ENCODE measurements at regions not wholly inside any gene's neighbourhood (a gene's known extent, or its start where the extent isn't known, plus 50 kb on each side); places are given as distances from the start of the nearest gene placed in this dataset.
"Not testable (repeated sequence)": the region's sequence is repeated elsewhere in the genome, so short reads cannot be mapped to it uniquely, and the experiment has no call there.

DNA sequence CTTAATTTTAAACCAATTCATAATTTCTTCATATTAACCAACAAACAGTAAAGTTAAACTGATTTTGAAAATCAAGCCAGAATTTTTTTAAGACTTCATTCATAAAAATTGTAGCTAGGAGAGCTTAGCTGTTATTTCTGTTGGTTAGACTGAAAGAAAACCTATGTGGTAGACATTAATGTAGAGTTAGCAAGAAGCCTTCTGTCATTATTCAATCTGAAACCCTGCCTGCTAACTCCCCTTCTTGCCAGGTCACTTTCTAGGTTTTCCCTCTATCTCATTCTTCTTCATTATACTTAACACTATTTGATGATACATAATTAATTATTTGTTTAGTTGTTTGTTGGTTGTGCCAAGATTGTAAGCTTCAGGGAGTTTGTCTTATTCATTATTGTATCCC lies 304.3 kb upstream of the MEF2C start:
- H3K36me3 ChIP-seq, result no peaks in the 10 kb centered on the region
- TF ChIP-seq Cebpa-rat (IDR thresholded peaks at IDR 0.05), result no peak
- no peak overlapping the region for H3K9ac ChIP-seq
- no peak overlapping the region for H3K27ac ChIP-seq
- H3K27me3 ChIP-seq, result no peaks in the 10 kb centered on the region
- no peak overlapping the region for H3K4me3 ChIP-seq
- H3K4me2 ChIP-seq, result no peak overlapping the region
- no peaks in the 10 kb centered on the region for H4K20me1 ChIP-seq
- no peaks in the 10 kb centered on the region for H3K4me1 ChIP-seq
- no peaks in the 10 kb centered on the region for H3K9me3 ChIP-seq

DNA sequence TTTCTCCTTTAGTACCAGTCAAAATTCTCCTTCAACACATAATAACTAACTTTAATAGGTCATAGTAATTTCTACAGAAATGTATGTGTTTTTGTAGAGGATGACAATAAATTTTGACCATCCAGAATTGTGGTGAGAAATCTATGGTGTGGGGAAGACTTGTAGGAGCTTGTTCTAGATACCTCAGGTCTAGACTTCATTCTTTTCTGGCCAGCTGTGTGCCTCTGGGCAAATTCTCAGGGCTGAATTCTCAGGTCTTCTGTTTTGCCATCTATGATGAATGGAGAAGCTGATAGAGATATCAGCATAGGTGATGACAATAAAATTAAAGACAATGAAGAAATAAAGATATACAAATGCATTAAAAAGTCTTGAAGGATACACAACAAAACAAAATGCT lies 298.6 kb upstream of the MEF2C start:
- H3K36me3 ChIP-seq, result no peaks in the 10 kb centered on the region
- no peaks in the 10 kb centered on the region for H3K27me3 ChIP-seq
- no peak overlapping the region for H3K4me2 ChIP-seq
- no peaks in the 10 kb centered on the region for H3K4me1 ChIP-seq
- no peaks in the 10 kb centered on the region for H4K20me1 ChIP-seq
- no peak overlapping the region for H3K27ac ChIP-seq
- no peaks in the 10 kb centered on the region for H3K9me3 ChIP-seq
- H3K9ac ChIP-seq, result no peak overlapping the region
- H3K4me3 ChIP-seq, result no peak overlapping the region
- TF ChIP-seq Cebpa-rat (IDR thresholded peaks at IDR 0.05), result no peak

DNA sequence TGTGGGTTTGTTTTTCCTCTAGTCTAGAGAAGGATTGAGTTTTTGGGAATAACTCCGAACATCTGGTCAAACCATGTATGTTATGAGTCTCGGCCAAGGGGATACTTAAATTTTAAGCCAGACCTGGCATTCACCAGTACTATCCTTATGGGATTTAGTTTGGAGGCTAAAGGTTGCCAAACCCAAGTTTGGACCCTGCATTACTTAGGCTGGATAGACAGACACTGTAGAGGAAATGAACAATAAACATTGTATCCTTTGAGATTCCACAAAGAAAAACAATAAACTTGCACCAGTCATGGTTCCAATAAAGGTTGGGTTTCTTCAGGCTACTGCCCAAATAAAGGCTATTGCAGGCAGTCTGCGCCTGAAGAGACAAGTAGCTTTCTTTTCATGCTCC lies 296.7 kb upstream of the MEF2C start:
- H3K36me3 ChIP-seq, result no peaks in the 10 kb centered on the region

DNA sequence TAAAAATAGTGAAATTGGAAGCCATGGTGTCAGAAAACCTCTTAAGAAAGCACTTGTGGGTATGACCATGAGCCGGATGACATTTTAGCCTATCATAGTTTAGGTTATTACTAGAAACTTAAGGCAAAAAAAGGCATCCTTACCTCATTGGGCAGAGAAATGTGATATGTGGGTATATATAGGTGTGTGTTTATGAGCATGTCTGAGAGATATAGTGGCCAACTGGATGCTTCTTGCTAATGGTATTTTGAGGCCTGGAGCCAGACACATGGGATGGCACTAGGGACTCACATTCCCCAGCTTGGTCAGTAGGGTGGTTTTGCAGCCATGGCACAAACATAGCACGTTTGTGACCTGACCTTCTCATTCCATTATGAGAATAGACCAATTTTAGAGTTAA lies 295.6 kb upstream of the MEF2C start:
- H3K9ac ChIP-seq, result no peak overlapping the region
- no peaks in the 10 kb centered on the region for H3K4me1 ChIP-seq
- no peaks in the 10 kb centered on the region for H3K27me3 ChIP-seq
- no peak for TF ChIP-seq Cebpa-rat (IDR thresholded peaks at IDR 0.05)
- H3K4me2 ChIP-seq, result no peak overlapping the region
- no peak overlapping the region for H3K27ac ChIP-seq
- H3K4me3 ChIP-seq, result no peak overlapping the region
- H3K36me3 ChIP-seq, result no peaks in the 10 kb centered on the region
- no peaks in the 10 kb centered on the region for H3K9me3 ChIP-seq
- no peaks in the 10 kb centered on the region for H4K20me1 ChIP-seq

More for the DNA sequence above, 296.7 kb upstream of the MEF2C start:
- no peak overlapping the region for H3K9ac ChIP-seq
- no peak overlapping the region for H3K4me3 ChIP-seq
- TF ChIP-seq Cebpa-rat (IDR thresholded peaks at IDR 0.05), result no peak
- H3K4me2 ChIP-seq, result no peak overlapping the region
- no peaks in the 10 kb centered on the region for H4K20me1 ChIP-seq
- no peaks in the 10 kb centered on the region for H3K9me3 ChIP-seq
- no peaks in the 10 kb centered on the region for H3K27me3 ChIP-seq
- H3K27ac ChIP-seq, result no peak overlapping the region
- no peaks in the 10 kb centered on the region for H3K4me1 ChIP-seq

DNA sequence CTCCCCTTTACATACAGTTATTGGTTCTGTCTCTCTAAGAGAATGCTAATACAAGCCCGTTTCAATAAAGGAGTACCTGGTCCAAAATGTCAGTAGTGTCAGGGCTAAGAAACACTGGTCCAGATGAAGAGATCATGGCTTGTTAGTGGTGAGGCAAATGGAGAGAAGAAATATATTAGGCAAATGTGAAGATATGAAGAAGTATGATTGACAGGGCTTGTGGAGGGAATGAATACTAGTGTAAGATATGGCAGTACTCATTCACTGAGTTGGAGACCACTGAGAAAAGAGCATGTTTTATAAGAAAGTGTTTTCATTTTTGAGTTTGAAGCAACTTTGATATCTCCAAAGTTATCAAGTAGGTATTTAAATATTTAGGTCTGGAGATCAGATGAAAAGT lies 290.5 kb upstream of the MEF2C start:
- no peaks in the 10 kb centered on the region for H3K9me3 ChIP-seq

DNA sequence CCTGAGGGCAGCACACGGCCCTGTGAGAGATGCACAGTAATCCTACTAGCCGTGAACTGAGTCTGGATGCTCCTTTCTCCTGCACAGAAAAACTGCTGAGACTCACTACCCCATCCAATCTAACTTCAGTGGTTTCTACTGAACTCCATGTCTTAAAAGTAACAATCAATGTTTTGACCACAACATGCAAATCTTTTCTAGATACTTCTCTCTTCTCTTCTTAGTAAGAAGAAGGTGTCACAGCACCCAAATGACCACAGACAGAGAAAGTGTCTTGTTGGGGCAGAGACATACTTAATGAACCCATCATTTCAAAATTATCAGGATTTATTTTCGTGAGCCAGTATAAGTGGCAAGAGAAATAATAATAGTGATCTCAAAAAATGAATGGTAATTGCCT lies 285.8 kb upstream of the MEF2C start:
- Histone ChIP-seq H3K4me3 (no peak overlapping the region), H3K4me1 (no peaks in the 10 kb centered on the region), H3K27ac (no peak overlapping the region), H3K9me3 (peaks cover 3% of the 10 kb centered on the region; the same call in 1 of the 2 replicates), H4K20me1 (no peaks in the 10 kb centered on the region), H3K9ac (no peak overlapping the region), H3K27me3 (no peaks in the 10 kb centered on the region), H3K36me3 (no peaks in the 10 kb centered on the region), H3K4me2 (no peak overlapping the region)
- TF ChIP-seq Cebpa-rat (IDR thresholded peaks at IDR 0.05), result no peak

More for the DNA sequence above, 290.5 kb upstream of the MEF2C start:
- TF ChIP-seq Cebpa-rat (IDR thresholded peaks at IDR 0.05), result no peak
- H3K4me1 ChIP-seq, result no peaks in the 10 kb centered on the region
- H3K4me2 ChIP-seq, result no peak overlapping the region
- no peaks in the 10 kb centered on the region for H3K27me3 ChIP-seq
- H3K27ac ChIP-seq, result no peak overlapping the region
- no peaks in the 10 kb centered on the region for H4K20me1 ChIP-seq
- no peaks in the 10 kb centered on the region for H3K36me3 ChIP-seq
- no peak overlapping the region for H3K9ac ChIP-seq
- no peak overlapping the region for H3K4me3 ChIP-seq

DNA sequence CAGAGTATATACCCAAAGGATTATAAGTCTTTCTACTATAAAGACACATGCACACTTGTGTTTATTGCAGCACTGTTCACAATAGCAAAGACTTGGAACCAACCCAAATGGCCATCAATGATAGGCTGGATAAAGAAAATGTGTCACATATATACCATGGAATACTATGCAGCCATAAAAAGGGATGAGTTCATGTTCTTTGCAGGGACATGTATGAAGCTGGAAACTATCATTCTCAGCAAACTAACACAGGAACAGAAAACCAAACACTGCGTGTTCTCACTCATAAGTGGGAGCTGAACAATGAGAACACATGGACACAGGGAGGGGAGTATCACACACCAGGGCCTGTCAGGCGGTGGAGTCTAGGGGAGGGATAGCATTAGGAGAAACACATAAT lies 281.7 kb upstream of the MEF2C start:
- H3K27ac ChIP-seq, H3K9ac ChIP-seq, H3K4me2 ChIP-seq, H3K27me3 ChIP-seq, H3K4me3 ChIP-seq, H3K9me3 ChIP-seq, H4K20me1 ChIP-seq, H3K4me1 ChIP-seq, H3K36me3 ChIP-seq: not testable (repeated sequence)

DNA sequence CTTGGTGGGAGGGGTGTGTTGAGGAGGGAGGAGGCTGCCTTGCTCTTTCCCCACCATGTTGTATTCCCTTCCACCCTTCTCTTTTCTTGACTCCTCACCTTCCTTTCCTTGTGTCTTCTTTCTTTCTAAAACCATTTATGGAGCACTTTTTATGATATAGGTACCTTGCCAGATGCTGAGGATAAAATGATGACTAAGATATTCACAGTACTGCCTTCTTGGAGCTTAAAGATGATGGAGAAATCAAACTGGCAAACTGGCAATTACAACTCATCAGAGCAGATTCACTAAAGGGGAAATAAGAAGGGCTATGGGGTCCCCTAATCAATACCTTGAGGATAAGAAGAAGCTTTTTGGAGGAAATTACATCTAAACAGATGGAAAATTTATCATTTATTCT lies 273.2 kb upstream of the MEF2C start:
- no peaks in the 10 kb centered on the region for H4K20me1 ChIP-seq
- no peaks in the 10 kb centered on the region for H3K9me3 ChIP-seq
- H3K36me3 ChIP-seq, result no peaks in the 10 kb centered on the region
- no peak overlapping the region for H3K9ac ChIP-seq
- H3K4me1 ChIP-seq, result no peaks in the 10 kb centered on the region
- no peak overlapping the region for H3K4me2 ChIP-seq
- H3K27ac ChIP-seq, result no peak overlapping the region
- no peak overlapping the region for H3K4me3 ChIP-seq
- no peaks in the 10 kb centered on the region for H3K27me3 ChIP-seq
- TF ChIP-seq Cebpa-rat (IDR thresholded peaks at IDR 0.05), result no peak

DNA sequence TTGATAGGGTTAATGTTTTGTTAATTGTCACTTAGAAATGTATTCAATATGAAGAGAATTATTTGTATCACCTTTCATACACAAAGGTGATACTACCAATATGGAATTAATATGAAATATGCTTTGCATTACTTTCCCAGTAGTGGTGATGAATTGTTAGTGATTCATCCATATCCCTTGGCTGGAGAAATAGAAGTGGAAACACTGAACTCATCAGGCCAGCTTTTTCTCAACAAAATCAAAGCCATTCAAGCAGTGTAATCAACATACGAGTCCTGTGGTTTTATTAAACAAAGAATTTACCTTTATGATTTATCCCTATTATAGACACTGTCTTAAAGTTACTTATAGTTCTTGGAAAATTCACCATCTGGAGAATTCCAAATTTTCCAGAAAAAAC lies 264.0 kb upstream of the MEF2C start:
- Histone ChIP-seq H3K27ac (no peak overlapping the region), H3K4me2 (no peak overlapping the region), H3K9ac (no peak overlapping the region), H3K36me3 (no peaks in the 10 kb centered on the region), H3K9me3 (no peaks in the 10 kb centered on the region), H3K4me1 (no peaks in the 10 kb centered on the region), H3K4me3 (no peak overlapping the region), H4K20me1 (no peaks in the 10 kb centered on the region), H3K27me3 (no peaks in the 10 kb centered on the region)
- TF ChIP-seq Cebpa-rat (IDR thresholded peaks at IDR 0.05), result no peak

DNA sequence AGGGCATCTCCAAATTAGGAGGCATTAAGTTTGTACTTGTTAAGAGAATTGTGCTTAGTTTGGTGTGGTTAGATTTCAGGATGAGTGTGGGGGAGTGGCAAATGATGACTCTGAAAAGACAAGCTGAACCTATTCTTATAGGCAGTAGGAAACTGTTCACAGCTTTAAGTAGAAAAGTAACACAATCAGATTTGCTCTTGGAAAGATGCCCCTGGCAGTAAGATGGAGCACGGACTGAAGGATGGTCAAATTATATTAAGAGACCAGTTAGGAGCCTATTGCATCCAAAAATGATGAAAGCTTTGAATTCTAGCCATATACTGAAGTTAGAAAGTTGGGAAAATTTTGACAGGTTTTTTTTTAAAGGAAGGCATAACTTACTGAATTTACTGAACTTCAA lies 254.2 kb upstream of the MEF2C start:
- Histone ChIP-seq H3K4me3 (no peak overlapping the region), H3K36me3 (no peaks in the 10 kb centered on the region), H3K27me3 (no peaks in the 10 kb centered on the region), H3K4me2 (no peak overlapping the region), H3K9ac (no peak overlapping the region), H3K4me1 (no peaks in the 10 kb centered on the region), H3K27ac (no peak overlapping the region), H3K9me3 (no peaks in the 10 kb centered on the region), H4K20me1 (no peaks in the 10 kb centered on the region)
- no peak for TF ChIP-seq Cebpa-rat (IDR thresholded peaks at IDR 0.05)

DNA sequence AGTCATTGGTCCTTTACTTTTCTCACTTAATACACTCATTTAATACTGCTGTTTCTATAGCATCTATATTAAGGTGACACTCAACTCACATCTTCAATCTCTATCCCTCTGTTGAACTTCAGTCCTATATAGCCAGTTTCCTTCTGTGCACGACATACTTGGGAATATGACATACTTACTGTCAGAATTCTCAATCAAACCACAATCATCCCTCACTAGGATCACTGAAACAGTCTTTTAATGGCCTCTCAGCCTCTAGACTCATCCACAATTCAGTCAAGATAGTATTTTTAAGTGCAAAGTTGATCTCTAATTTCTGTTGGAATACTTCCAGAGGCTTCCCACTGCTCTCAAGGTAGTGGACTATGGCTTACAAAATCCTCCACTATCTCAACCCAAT lies 251.0 kb upstream of the MEF2C start:
- Histone ChIP-seq H3K4me1 (no peaks in the 10 kb centered on the region), H3K9me3 (no peaks in the 10 kb centered on the region)

More for the DNA sequence above, 251.0 kb upstream of the MEF2C start:
- no peak overlapping the region for H3K27ac ChIP-seq
- no peaks in the 10 kb centered on the region for H3K36me3 ChIP-seq
- no peak overlapping the region for H3K9ac ChIP-seq
- no peak overlapping the region for H3K4me2 ChIP-seq
- H3K4me3 ChIP-seq, result no peak overlapping the region
- no peak for TF ChIP-seq Cebpa-rat (IDR thresholded peaks at IDR 0.05)
- H4K20me1 ChIP-seq, result no peaks in the 10 kb centered on the region
- H3K27me3 ChIP-seq, result no peaks in the 10 kb centered on the region
